Fibroblast of skin of back (primary cell): ENCODE measurements at regions not wholly inside any gene's neighbourhood (a gene's known extent, or its start where the extent isn't known, plus 50 kb on each side); places are given as distances from the start of the nearest gene placed in this dataset.
"Not testable (repeated sequence)": the region's sequence is repeated elsewhere in the genome, so short reads cannot be mapped to it uniquely, and the experiment has no call there.

ENCODE experiments used
- DNase-seq: peaks from one replicate; pipeline ENCODE4 v3.0.0-alpha.2; 2013

- DNase-seq = no peak
Observed at GRCh38 chr21:43287111-43287760, 118.4 kb downstream of the CRYAA start.

DNA sequence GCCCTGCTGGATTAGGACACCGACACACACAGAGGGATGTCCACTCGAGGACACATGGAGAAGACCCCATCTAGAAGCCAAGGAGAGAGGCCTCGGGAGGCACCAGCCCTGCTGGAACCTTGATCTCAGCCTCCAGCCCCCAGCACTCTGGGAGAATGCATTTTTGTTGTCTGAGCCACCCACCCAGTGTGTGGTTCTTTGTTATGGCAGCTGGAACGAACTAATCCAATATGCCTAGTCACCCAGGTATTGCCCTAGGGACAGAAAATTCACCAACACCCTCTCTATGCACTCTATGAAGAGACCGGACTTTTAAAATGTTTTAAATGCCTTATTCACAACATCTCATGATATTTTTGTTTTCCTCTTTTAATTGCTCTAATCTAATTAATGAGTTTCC lies 117.4 kb downstream of the CRYAA start:
- DNase-seq = peak; percentile 14

DNA sequence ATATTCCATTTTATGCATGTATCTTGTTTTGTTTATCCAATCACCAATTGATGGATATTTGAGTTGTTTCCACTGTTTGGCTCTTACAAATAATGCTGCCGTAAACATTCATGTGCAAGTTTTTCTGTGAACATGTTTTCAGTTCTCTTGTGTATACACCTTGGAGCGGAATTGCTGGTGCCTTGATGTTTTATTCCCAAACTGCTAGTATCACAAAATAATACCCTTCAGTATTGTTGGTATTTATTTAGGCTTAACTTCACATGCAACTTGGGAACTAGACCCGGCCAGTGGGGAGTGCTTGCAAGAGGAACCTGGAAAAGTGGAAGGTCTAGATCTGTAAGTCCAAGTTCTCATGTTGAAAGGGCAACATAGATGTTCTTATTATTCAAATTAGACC lies 115.9 kb downstream of the CRYAA start:
- DNase-seq = no peak

DNA sequence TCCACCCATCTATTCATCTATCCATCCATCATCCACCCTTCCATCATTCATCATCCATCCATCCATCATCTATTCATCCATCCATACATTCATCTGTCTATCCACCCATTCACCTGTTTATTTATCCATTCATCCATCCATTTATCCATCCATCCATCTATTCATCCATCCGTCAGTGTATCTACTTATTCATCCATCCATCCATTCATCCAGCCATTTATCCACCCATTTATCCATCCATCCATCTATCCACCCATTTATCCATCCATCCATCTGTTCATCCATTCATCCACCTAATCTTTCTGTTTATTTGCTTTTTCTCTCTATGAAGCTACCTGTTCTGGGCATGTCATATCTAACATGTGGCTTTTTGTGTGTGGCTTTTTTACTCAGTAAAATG lies 115.4 kb downstream of the CRYAA start:
- no peak for DNase-seq

- not testable (repeated sequence) for DNase-seq
Observed at GRCh38 chr21:43283925-43284221, 115.1 kb downstream of the CRYAA start.

DNA sequence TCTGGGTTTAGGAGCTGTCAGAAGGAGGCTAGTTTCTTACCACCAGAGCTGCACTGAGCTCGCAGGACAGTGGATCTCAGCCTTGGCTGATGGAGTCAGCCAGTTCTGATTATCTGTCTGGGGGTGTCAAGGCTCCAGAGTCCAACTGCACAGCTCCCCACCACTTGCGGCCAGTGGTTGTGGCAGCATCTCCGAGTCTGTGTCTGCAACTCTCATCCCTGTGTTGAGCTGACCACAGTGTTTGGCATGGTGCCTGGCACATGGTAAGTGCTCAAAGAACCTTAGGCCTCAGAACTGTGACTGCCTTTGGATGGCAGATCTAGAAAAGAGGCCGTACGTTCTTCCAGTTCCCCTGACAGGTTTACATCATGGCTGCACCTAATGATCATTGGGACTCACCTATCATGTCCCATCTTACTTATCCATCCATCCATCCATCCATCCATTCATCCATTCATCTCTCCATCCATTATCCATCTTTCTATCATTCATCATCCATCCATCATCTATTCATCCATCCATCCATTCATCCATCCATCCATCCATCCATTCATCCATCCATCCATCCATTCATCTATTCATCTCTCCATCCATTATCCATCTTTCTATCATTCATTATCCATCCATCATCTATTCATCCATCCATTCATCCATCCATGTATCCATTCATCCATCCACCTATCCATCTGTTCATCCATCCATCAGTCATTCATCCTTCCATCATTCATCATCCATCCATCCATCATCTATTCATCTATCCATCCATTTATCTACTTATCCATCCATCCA lies 114.5 kb downstream of the CRYAA start:
- no peak for DNase-seq

DNA sequence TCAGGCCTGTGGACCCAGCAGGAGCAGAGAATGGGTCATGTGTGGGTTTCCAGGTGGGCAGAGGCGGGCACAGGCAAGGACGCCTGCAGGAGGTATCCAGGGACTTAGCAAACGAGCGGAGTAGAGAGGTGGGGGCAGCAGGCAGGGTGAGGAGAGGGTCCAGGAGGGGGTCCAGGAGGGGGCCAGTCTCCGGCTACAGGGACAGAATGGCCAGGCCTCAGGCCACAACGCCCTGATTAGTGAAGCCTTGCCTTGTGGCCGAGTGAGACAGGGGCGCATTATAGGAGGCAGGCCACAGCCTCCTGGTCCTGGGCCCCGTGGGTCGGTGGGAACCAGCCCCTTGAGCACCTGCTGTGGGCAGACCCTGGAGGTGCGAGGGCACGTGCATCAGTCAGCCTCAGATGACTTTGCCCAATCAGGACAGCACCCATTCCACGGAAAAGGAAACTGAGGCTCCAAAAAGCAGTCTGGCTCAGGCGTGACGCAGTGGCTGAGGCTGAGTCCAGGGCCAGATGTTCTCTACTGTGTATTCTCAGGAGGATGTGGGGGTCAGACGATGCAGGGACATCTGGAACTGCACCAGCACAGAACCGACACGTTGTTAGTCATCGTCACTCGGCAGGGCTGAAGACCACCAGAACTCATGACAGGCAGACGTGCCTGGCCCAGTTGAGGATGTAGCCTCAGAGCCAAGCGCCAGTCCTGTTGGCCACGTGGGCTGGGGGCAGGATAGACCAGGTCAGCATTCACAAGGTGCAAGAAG lies 113.7 kb downstream of the CRYAA start:
- DNase-seq = no peak

- no peak for DNase-seq
Observed at GRCh38 chr21:43281661-43282357, 113.0 kb downstream of the CRYAA start.

- DNase-seq = no peak
Observed at GRCh38 chr21:43280949-43281633, 112.3 kb downstream of the CRYAA start.

DNA sequence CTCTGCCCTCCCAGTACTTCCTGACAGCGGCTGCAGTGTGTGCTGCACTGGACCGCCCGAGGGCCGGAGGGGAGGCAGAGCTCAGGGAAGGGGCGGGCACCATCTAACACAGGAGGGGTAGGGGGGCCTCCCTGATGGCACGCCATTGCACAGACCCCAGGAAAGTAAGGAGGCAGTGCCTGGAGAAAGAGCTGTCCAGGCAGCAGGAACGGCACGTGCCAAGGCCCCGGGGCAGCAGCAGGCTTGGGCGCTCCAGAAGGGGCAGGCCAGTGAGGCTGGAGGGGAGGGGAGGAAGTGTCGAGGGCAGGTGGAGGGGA lies 110.7 kb downstream of the CRYAA start:
- no peak for DNase-seq

DNA sequence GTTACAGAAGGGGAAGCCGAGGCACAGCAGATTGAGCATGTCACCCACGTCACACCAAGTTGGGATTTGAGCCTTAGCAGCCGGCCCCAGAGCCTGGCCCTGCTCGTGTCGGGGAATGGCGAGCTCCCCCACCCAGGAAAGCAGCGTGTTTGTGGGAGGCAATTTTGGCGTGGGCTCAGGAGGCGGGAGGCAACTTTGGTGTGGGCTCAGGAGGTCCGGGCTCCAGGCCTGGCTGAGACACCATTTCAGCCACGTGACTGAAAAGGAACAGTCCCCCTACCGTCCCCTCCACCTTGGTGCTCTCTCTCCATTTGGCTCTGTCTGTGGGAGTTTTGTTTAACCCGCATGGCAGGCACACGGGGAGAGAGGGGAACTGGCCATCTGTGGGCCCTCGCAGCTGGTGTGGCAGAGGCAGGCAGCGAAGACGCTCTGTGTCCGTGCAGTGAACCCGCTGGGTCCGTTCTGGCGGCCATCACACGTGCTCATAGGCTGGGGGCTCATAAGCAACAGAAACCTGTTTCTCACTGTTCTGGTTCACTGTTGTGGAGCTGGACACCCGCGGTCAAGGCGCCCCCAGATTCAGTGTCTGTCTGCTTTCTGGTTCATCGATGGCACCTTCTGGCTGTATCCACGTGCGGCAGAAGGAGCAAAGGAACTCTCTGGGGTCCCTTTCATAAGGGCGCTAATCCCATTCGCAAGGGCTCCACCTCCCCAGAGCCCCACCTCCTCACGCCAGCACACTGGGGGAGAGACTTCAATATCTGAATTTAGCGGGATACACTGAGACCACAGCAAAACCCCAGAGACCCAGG lies 110.2 kb downstream of the CRYAA start:
- DNase-seq = no peak

DNA sequence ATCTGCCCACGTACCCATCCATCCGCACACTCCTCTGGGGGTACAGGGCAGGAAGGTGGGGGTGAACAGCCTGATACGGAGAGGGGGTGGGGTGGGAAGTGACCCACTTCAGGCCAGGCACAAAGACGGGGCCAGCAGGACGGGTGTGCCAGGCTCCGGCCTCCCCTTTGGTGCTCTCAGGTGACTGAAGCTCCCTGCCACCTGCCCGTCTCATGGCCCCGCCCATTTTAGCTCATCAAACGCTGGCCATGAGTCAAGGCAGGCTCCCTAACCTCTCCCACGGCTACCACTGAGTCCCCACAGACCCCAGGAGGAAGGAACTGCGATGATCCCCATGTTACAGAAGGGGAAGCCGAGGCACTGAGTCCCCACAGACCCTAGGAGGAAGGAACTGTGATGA lies 109.6 kb downstream of the CRYAA start:
- no peak for DNase-seq

- no peak for DNase-seq
Observed at GRCh38 chr21:43277481-43278351, 108.9 kb downstream of the CRYAA start.

DNA sequence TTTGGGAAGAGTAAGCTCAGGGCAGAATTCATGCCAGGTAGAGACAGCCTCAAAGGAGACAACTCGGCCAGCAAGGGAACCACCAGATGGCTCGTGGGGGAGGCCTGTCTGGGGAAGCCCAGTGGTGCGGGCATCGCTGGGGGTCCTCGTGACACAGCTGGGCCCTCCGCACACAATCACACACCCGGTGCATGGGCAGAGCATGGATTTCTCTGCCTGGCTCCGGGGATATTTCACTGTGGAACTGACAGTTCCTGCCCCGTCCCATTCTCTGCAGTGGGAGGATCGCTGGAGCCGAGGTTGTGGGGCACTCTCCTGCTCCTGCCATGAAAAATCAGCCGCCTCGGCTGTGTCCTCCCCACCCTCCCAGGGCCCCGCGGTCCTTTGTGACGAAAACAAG lies 108.0 kb downstream of the CRYAA start:
- no peak for DNase-seq

- DNase-seq = no peak
Observed at GRCh38 chr21:43275421-43276211, 106.8 kb downstream of the CRYAA start.

DNA sequence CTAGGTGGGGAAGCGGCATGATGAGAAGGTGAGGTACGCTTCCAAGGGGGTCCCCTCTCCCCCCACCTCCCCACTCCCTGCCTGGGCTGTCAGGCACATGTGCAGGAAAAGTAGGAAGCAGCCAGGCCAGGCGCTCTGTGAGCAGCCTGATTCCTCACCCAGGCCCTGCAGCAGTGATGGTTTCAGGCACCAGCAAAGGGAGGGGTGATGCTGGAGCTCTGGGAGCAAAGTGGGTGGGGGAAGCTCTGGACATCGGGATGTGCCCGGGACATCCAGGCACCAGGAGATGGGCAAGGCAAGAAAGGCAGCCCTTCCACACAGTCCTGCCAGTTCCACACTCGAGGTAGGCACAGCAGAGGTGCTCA lies 106.1 kb downstream of the CRYAA start:
- DNase-seq = no peak

GRCh38 chr21:43274022-43274945 lies 105.5 kb downstream of the CRYAA start:
- DNase-seq = no peak

- no peak for DNase-seq
Observed at GRCh38 chr21:43273708-43274021, 104.9 kb downstream of the CRYAA start.
